ENCODE measurements at regions not wholly inside any gene's neighbourhood (a gene's known extent, or its start where the extent isn't known, plus 50 kb on each side); places are given as distances from the start of the nearest gene placed in this dataset.

DNA sequence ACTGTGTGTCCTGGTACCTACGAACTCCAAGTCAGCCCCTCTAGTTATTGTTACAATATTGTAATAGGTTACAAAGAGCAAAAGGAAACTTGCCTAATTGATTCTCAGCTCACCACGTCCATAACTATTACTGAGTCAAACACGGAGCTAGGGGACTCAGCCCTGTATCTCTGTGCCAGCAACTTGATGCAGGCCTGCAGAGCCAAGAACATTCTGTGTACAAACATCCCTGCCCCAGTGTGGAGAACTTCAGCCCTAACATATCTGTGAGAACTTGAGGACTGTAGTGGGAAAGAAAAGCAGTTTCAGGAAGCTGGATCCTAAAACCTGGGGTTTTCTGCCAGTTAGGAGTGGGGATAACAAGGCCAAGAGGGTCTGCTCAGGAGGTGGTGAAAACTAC is 114.9 kb upstream of the PRSS58 start:
- no peak for DNase-seq (ENCODE audit: low read depth)
- no peak overlapping the region for H3K4me3 ChIP-seq (ENCODE audit: low read depth, low read length)
- TF ChIP-seq, protein P1, sequence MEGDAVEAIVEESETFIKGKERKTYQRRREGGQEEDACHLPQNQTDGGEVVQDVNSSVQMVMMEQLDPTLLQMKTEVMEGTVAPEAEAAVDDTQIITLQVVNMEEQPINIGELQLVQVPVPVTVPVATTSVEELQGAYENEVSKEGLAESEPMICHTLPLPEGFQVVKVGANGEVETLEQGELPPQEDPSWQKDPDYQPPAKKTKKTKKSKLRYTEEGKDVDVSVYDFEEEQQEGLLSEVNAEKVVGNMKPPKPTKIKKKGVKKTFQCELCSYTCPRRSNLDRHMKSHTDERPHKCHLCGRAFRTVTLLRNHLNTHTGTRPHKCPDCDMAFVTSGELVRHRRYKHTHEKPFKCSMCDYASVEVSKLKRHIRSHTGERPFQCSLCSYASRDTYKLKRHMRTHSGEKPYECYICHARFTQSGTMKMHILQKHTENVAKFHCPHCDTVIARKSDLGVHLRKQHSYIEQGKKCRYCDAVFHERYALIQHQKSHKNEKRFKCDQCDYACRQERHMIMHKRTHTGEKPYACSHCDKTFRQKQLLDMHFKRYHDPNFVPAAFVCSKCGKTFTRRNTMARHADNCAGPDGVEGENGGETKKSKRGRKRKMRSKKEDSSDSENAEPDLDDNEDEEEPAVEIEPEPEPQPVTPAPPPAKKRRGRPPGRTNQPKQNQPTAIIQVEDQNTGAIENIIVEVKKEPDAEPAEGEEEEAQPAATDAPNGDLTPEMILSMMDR (IDR thresholded peaks at IDR 0.05; ENCODE audit: control insufficient read depth, extremely low read depth, insufficient read depth), result no peak

DNA sequence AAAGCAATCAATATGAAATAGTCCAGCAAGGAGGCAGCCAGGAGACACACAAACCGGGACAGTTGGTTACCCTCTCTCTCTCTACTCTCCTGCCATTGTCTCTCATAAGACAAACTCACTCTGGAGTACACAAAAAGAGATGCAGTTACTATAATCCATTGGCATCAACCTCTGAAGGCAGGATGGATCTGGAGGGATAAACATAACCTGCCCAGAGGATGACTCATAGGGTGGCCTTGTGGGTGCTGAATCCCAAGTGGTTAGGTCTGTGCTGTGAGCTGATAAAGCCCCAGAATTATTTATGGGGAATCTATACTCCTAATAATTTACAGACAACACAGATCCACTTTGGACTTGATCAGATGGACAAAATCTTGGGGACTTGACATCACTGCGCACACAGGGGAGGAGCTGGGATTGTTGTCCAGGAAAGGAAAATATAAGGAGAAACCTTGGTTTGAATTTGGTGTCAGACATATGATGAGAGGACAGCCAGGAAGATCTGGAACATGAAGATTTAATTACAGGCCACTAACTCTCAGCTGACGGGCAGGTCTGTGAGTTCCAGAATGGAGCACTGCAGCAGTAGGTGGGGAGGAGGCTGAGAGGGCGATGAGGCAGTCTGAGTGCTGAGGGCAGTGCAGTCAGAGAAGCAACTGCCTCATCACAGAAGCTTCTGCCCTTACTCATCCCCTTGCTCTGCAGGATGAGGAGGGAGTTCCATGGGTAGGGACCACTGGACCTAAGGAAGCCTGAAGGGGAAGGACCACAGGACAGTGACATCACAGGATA is 113.9 kb upstream of the PRSS58 start:
- TF ChIP-seq, protein P1 (IDR thresholded peaks at IDR 0.05; ENCODE audit: control insufficient read depth, extremely low read depth, insufficient read depth), result no peak

DNA sequence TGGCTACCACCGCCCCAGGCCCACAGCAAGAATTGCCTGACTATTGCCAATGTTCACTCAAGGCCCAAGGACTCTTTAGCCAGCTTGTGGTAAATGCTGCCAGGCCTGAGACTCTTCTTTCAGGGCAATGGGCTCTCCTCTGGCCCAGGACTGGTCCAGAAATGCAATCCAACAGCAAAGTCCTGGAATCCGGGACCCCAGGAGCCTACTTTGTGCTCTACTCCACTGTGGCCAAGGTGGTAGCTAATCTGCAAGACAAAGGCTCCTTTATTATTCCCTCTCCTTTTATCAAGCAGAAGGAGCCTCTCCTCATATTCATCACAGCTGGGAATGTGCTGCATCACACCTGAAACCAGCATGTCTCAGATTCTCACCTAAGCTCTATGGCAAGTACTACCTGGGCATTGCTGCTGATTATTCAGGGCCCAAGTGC is 107.6 kb upstream of the PRSS58 start:
- DNase-seq (ENCODE audit: low read depth), result no peak
- TF ChIP-seq, protein P1 (IDR thresholded peaks at IDR 0.05; ENCODE audit: control insufficient read depth, extremely low read depth, insufficient read depth), result no peak
- H3K4me3 ChIP-seq (ENCODE audit: low read depth, low read length), result no peak overlapping the region

More for the DNA sequence above, 113.9 kb upstream of the PRSS58 start:
- H3K4me3 ChIP-seq (ENCODE audit: low read depth, low read length), result no peak overlapping the region
- no peak for DNase-seq (ENCODE audit: low read depth)

DNA sequence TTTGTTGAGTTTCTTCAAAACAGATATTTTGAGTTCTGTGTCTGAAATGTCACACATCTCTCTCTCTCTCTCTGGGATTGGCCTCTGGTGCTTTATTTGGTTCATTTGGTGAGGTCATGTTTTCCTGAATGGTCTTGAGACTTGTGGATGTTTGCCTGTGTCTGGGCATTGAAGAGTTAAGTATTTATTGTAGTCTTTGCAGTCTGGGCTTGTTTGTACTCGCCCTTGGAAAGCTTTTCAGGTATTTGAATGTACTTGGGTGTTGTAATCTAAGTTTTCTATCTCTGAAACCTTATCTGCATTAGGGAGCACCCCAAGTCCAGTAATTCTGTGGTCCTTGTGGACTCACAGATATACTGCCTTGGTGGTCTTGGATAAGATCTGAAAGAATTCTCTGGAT is 106.7 kb upstream of the PRSS58 start:
- TF ChIP-seq, protein P1 (IDR thresholded peaks at IDR 0.05; ENCODE audit: control insufficient read depth, extremely low read depth, insufficient read depth), result no peak
- no peak for DNase-seq (ENCODE audit: low read depth)
- H3K4me3 ChIP-seq (ENCODE audit: low read depth, low read length), result no peak overlapping the region

DNA sequence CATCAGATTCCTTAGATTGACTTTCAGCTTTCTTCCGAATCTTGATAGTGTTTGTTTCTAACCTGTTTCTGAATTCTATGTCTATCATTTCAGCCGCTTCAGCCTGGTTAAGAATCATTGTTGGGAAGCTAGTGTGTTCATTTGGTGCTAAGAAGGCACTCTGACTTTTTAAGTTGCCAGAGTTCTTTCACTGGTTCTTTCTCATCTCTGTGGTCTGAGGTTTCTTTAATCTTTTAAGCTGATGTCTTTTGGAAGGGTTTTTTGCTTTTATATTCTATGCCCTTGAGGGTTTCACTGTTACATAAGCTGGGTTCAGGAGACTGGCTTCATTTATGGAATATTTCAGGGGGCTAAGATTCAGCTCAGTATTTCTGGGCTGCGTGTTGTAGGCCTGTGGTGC is 104.5 kb upstream of the PRSS58 start:
- TF ChIP-seq, protein P1 (IDR thresholded peaks at IDR 0.05; ENCODE audit: control insufficient read depth, extremely low read depth, insufficient read depth), result no peak
- H3K4me3 ChIP-seq (ENCODE audit: low read depth, low read length), result no peak overlapping the region
- DNase-seq (ENCODE audit: low read depth), result no peak

DNA sequence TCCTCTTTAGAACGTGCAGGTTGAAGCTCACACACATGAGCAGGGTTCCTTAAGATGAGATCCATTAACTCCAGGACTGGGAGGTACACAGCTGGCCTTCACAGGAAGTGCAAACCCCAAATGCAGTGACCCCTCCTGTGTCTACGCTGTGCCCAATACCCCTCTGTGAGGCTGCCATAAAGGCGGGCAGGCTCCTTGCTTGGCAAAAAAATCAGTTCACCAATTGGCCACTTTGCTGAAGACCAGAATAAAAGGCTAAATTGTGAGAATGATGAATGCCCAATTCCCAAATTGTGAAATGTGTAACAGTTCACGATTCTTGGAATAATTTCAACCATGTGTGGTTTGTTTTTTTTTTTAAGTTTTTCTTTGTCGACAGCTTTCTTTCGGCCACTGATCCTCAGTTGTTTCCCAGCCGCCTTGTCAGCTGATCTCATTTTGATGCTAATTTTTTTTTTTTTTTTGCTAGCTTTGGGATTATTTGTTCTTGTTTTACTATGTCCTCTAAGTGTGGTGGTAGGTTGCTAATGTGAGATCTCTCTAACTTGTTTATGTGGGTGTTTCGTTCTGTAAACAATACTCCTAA is 101.9 kb upstream of the PRSS58 start:
- TF ChIP-seq, protein P1 (IDR thresholded peaks at IDR 0.05; ENCODE audit: control insufficient read depth, extremely low read depth, insufficient read depth), result no peak
- DNase-seq (ENCODE audit: low read depth), result no peak
- H3K4me3 ChIP-seq (ENCODE audit: low read depth, low read length), result no peak overlapping the region
